HEK293T (cell line): ENCODE measurements at regions not wholly inside any gene's neighbourhood (a gene's known extent, or its start where the extent isn't known, plus 50 kb on each side); places are given as distances from the start of the nearest gene placed in this dataset.

ENCODE experiments used
- ARNT ChIP-seq: fragments of 450-650 bp; IDR thresholded peaks from 2 replicates; pipeline ENCODE4 v1.6.1; 2017; ENCODE audit warnings: mild to moderate bottlenecking
- BHLHE40 ChIP-seq: fragments of 450-650 bp; IDR thresholded peaks from 2 replicates; pipeline ENCODE4 v1.6.1; 2016; ENCODE audit warnings: mild to moderate bottlenecking, moderate library complexity, borderline replicate concordance
- ELF4 ChIP-seq: fragments of 450-650 bp; IDR thresholded peaks from 2 replicates; pipeline ENCODE4 v1.6.1; 2017; ENCODE audit warnings: antibody characterized with exemption
- FOXA1 ChIP-seq: fragments of 450-650 bp; IDR thresholded peaks from 2 replicates; pipeline ENCODE4 v1.6.1; 2016; ENCODE audit warnings: mild to moderate bottlenecking
- FOXK2 ChIP-seq: fragments of 450-650 bp; IDR thresholded peaks from 2 replicates; pipeline ENCODE4 v1.6.1; 2016; ENCODE audit warnings: mild to moderate bottlenecking
- FOXM1 ChIP-seq: fragments of 450-650 bp; IDR thresholded peaks from 2 replicates; pipeline ENCODE4 v1.6.1; 2017; ENCODE audit warnings: mild to moderate bottlenecking, borderline replicate concordance
- HDGF ChIP-seq: fragments of 450-650 bp; IDR thresholded peaks from 2 replicates; pipeline ENCODE4 v1.6.1; 2017; ENCODE audit warnings: antibody characterized with exemption, borderline replicate concordance
- L3MBTL2 ChIP-seq: fragments of 450-650 bp; conservative IDR thresholded peaks from 2 replicates; pipeline ENCODE4 v1.6.1; 2016; ENCODE audit warnings: mild to moderate bottlenecking
- LEF1 ChIP-seq: fragments of 450-650 bp; IDR thresholded peaks from 2 replicates; pipeline ENCODE4 v1.6.1; 2017; ENCODE audit warnings: mild to moderate bottlenecking, borderline replicate concordance
- NFRKB ChIP-seq: fragments of 450-650 bp; IDR thresholded peaks from 2 replicates; pipeline ENCODE4 v1.6.1; 2016; ENCODE audit warnings: mild to moderate bottlenecking, moderate library complexity
- SP1 ChIP-seq: fragments of 450-650 bp; IDR thresholded peaks from 2 replicates; pipeline ENCODE4 v1.6.1; 2017
- SUZ12 ChIP-seq: fragments of 450-650 bp; IDR thresholded peaks from 2 replicates; pipeline ENCODE4 v1.6.1; 2016; ENCODE audit warnings: mild to moderate bottlenecking
- TARDBP ChIP-seq: fragments of 450-650 bp; IDR thresholded peaks from 2 replicates; pipeline ENCODE4 v1.6.1; 2016
- ZNF384 ChIP-seq: fragments of 450-650 bp; IDR thresholded peaks from 2 replicates; pipeline ENCODE4 v1.6.1; 2016

GRCh38 chr16:72401084-72401361 is 229.1 kb upstream of the PMFBP1 start:
- TF ChIP-seq TARDBP, result no peak
- no peak for TF ChIP-seq FOXK2
- TF ChIP-seq HDGF, result no peak
- no peak for TF ChIP-seq LEF1
- no peak for TF ChIP-seq SP1
- TF ChIP-seq FOXM1, result no peak
- no peak for TF ChIP-seq NFRKB
- TF ChIP-seq ARNT, result no peak
- no peak for TF ChIP-seq BHLHE40
- TF ChIP-seq SUZ12, result no peak
- TF ChIP-seq FOXA1, result no peak
- no peak for TF ChIP-seq L3MBTL2
- TF ChIP-seq ELF4, result no peak
- TF ChIP-seq ZNF384, result no peak
